ENCODE measurements at regions not wholly inside any gene's neighbourhood (a gene's known extent, or its start where the extent isn't known, plus 50 kb on each side); places are given as distances from the start of the nearest gene placed in this dataset.

- H3K27me3 ChIP-seq: peaks cover 41% of the 10 kb centered on the region
- no peak for DNase-seq (ENCODE audit: low read depth in 1 of 2, low spot score in 1 of 2)
- H3K4me3 ChIP-seq: no peak overlapping the region
These were observed 115.9 kb downstream of the INHBB start for GRCh38 chr2:120461546-120462537.

GRCh38 chr2:120463527-120463926, 117.6 kb downstream of the INHBB start:
- no peak for DNase-seq (ENCODE audit: low read depth in 1 of 2, low spot score in 1 of 2)
- no peak for TF ChIP-seq CTCF (IDR thresholded peaks at IDR 0.05; ENCODE audit: low read depth, low read length)
- H3K4me1 ChIP-seq (ENCODE audit: low read depth): peaks cover 3% of the 10 kb centered on the region
- H3K4me3 ChIP-seq: no peak overlapping the region
- no peak overlapping the region for H3K27ac ChIP-seq
- H3K27me3 ChIP-seq: peaks cover 58% of the 10 kb centered on the region
- no peaks in the 10 kb centered on the region for H3K36me3 ChIP-seq
- H3K9me3 ChIP-seq (ENCODE audit: low read depth): no peaks in the 10 kb centered on the region

More at GRCh38 chr2:120461546-120462537, 115.9 kb downstream of the INHBB start:
- no peak overlapping the region for H3K27ac ChIP-seq
- TF ChIP-seq CTCF (IDR thresholded peaks at IDR 0.05; ENCODE audit: low read depth, low read length): no peak
- H3K9me3 ChIP-seq (ENCODE audit: low read depth): no peaks in the 10 kb centered on the region
- no peaks in the 10 kb centered on the region for H3K36me3 ChIP-seq
- peaks cover 3% of the 10 kb centered on the region for H3K4me1 ChIP-seq (ENCODE audit: low read depth)

GRCh38 chr2:120463996-120464395, 118.1 kb downstream of the INHBB start:
- Histone ChIP-seq H3K9me3 (ENCODE audit: low read depth) (no peaks in the 10 kb centered on the region), H3K4me3 (no peak overlapping the region), H3K27ac (no peak overlapping the region), H3K4me1 (ENCODE audit: low read depth) (peaks cover 3% of the 10 kb centered on the region), H3K36me3 (no peaks in the 10 kb centered on the region), H3K27me3 (peaks cover 59% of the 10 kb centered on the region)
- no peak for DNase-seq (ENCODE audit: low read depth in 1 of 2, low spot score in 1 of 2)
- TF ChIP-seq CTCF (IDR thresholded peaks at IDR 0.05; ENCODE audit: low read depth, low read length): no peak

DNA sequence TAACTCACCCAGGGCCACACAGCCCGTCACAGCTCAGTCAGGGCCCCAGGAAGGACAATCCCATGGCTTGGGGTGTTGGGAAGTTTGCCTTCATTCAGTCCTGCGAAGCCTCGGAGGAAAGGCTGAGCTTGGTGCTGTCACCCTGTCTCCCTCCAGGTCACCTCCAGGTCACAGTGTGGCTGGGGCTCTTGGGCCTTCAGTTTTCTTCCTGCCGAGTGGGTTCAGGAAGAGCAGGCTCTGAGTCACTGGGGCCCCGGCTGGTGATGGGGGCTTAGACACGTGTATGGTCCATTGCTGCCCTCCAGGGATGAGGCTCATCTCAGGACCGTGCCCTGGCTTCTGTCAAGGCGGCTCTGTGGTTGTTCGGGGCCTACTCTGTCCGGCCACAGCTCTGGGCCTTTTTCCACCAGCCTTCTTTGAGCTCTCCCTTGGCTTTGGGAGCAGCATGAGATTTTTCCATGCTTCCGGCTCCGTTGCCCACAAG, 118.6 kb downstream of the INHBB start:
- peaks cover 3% of the 10 kb centered on the region for H3K4me1 ChIP-seq (ENCODE audit: low read depth)
- no peaks in the 10 kb centered on the region for H3K36me3 ChIP-seq
- TF ChIP-seq CTCF (IDR thresholded peaks at IDR 0.05; ENCODE audit: low read depth, low read length): no peak
- H3K27me3 ChIP-seq: peaks cover 60% of the 10 kb centered on the region
- no peak for DNase-seq (ENCODE audit: low read depth in 1 of 2, low spot score in 1 of 2)
- no peak overlapping the region for H3K27ac ChIP-seq
- no peak overlapping the region for H3K4me3 ChIP-seq
- no peaks in the 10 kb centered on the region for H3K9me3 ChIP-seq (ENCODE audit: low read depth)

DNA sequence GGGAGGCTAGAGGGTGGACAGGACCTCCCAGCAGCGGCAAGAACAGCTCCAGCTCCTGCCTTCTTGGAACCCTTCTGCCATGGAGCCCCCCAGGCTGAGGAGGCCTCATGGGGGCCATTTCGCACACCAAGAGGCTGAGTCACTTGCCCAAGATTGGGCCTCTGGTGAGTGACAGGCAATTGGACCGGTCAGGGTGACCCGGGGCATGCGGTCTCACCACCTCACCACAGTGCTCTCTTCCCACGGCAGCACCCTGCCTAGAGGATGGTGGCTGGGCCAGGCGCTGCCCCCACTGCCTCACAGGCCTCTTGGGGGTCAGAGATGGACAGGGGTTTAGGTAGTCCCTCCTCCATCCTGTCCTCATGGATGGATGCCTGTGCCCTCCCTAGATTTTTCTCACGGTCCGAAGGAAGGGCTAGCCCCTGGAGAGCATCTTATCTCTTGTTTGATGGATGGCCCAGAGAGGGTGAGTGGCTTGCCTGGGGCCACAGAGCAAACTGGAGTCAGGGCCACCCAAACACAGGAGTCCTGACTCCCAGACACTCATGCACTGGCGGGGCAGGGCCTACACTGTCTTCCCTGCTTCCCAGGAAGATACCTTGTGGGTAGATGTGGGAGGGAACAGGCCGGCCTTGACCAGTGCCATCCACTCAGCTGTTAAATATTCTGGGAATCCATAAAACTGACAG, 119.2 kb downstream of the INHBB start:
- TF ChIP-seq CTCF (IDR thresholded peaks at IDR 0.05; ENCODE audit: low read depth, low read length): no peak
- H3K27ac ChIP-seq: no peak overlapping the region
- no peaks in the 10 kb centered on the region for H3K36me3 ChIP-seq
- peaks cover 64% of the 10 kb centered on the region for H3K27me3 ChIP-seq
- H3K4me3 ChIP-seq: no peak overlapping the region
- DNase-seq (ENCODE audit: low read depth in 1 of 2, low spot score in 1 of 2): no peak
- H3K9me3 ChIP-seq (ENCODE audit: low read depth): no peaks in the 10 kb centered on the region
- H3K4me1 ChIP-seq (ENCODE audit: low read depth): peaks cover 3% of the 10 kb centered on the region

Measured in cardiac muscle cell (in vitro differentiated cells and primary cell).